PC-9 (cell line): ENCODE measurements at regions not wholly inside any gene's neighbourhood (a gene's known extent, or its start where the extent isn't known, plus 50 kb on each side); places are given as distances from the start of the nearest gene placed in this dataset.

Experiments
- BruUV-seq: library from RNA; stranded (reverse); fragments of 400-500 nt; replicated peaks from 2 replicates; lab custom pipeline; 2021; lab: Mats Ljungman, UMichigan
- CTCF ChIA-PET: fragments of 300-600 bp; sonication (Branson Sonifier 250); formaldehyde crosslinking; loops from one replicate; lab custom pipeline; 2022; ENCODE audit warnings: antibody characterized with exemption; lab: Charles Lee
- POLR2A ChIA-PET: fragments of 300-600 bp; sonication (Branson Sonifier 250); formaldehyde crosslinking; loops from one replicate; lab custom pipeline; 2022; ENCODE audit warnings: antibody characterized with exemption; ENCODE audit not compliant: unreplicated experiment; lab: Charles Lee
- DNase-seq, 2 experiments: peaks; one replicate each; pipeline versions ENCODE4 v3.0.0 to v3.0.0-alpha.2; 2015 to 2022; ENCODE audit warnings: mixed read lengths in 1 of 2
- H2AFZ ChIP-seq: fragments of 200-600 bp; sonication (generic); 2 replicates; pipeline ENCODE4 v1.8.1; 2017; ENCODE audit warnings: antibody characterized with exemption
- H3F3A ChIP-seq: fragments of 200-600 bp; sonication (generic); 2 replicates; pipeline ENCODE4 v1.8.1; 2017; ENCODE audit warnings: antibody characterized with exemption, mild to moderate bottlenecking, low read depth; ENCODE audit not compliant: insufficient read depth
- H3K27ac ChIP-seq: fragments of 200-600 bp; sonication (generic); 2 replicates; pipeline ENCODE4 v1.6.1; 2016; ENCODE audit warnings: mixed run types
- H3K27me3 ChIP-seq: fragments of 200-600 bp; sonication (generic); 2 replicates; pipeline ENCODE4 v1.6.1; 2016; ENCODE audit warnings: low read depth, mixed run types; ENCODE audit not compliant: insufficient read depth
- H3K36me3 ChIP-seq: fragments of 200-600 bp; sonication (generic); 2 replicates; pipeline ENCODE4 v1.6.1; 2016; ENCODE audit warnings: low read depth, mixed run types
- H3K4me1 ChIP-seq: fragments of 200-600 bp; sonication (generic); replicated peaks from 2 replicates; pipeline ENCODE4 v1.6.1; 2016; ENCODE audit warnings: mixed run types; ENCODE audit not compliant: insufficient read depth
- H3K4me2 ChIP-seq: fragments of 200-600 bp; sonication (generic); 2 replicates; pipeline ENCODE4 v1.6.1; 2017; ENCODE audit warnings: mixed run types
- H3K4me3 ChIP-seq: fragments of 200-600 bp; sonication (generic); 2 replicates; pipeline ENCODE4 v1.6.1; 2016; ENCODE audit warnings: mixed run types
- H3K79me2 ChIP-seq: fragments of 200-600 bp; sonication (generic); 2 replicates; pipeline ENCODE4 v1.6.1; 2017; ENCODE audit warnings: low read depth, mixed run types
- H3K9me2 ChIP-seq: fragments of 200-600 bp; sonication (generic); 2 replicates; pipeline ENCODE4 v1.8.1; 2017; ENCODE audit warnings: mild to moderate bottlenecking; ENCODE audit not compliant: insufficient read depth
- H3K9me3 ChIP-seq: fragments of 200-600 bp; sonication (generic); 2 replicates; pipeline ENCODE4 v1.8.1; 2016; ENCODE audit warnings: low read depth; ENCODE audit not compliant: insufficient read depth
- H4K20me1 ChIP-seq: fragments of 200-600 bp; sonication (generic); 2 replicates; pipeline ENCODE4 v1.8.1; 2017; ENCODE audit not compliant: insufficient read depth
- EZH2 ChIP-seq: fragments of 200-600 bp; sonication (generic); IDR thresholded peaks from 2 replicates; pipeline ENCODE4 v1.8.0; 2017; ENCODE audit warnings: antibody characterized with exemption, low read depth
- intact Hi-C: fragments of 100-400 bp; cut with micrococcal nuclease; formaldehyde crosslinking; loops from one replicate; pipeline ENCODE4 v1.10.0; 2022; ENCODE audit not compliant: unreplicated experiment
- TF ChIP-seq, protein P1 (sequence below): fragments of 200-600 bp; sonication (generic); conservative IDR thresholded peaks from 2 replicates; pipeline ENCODE4 v1.6.1; 2017; ENCODE audit warnings: mixed run types, antibody characterized with exemption, mild to moderate bottlenecking, moderate library complexity

DNA sequence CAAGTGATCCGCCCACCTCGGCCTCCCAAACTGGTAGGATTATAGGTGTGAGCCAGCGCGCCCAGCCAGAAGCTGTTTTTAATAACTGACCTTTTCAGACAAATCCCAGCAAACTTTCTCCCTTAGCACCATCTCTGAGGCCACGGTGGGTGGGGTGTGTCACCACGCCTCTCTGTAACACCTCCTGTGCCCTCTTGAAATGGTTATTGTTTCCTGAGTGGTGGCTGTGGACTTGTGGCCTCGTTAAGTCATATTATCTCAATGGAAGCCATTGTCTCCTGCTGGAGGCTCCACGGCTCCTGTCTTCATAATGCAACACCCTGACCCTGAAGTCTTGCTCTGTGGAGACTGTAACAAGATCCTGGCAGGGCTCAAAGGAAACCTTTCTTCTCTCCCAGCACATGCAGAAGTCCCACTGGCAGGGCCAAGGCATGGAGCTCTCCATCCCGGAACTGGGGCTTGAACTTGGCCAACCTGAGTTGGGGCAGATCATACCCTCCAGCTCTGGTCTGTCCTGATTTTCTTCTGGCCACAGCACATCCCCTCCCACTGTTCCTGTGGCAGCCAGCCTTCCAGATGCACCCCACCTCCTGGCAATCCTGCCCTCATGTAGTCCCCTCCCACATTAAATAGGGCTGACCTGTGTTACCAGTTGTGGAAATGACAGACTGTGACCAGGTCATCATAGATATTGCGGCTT is 81.1 kb downstream of the SNX5 start:
- Histone ChIP-seq H3K9me2 (no peaks in the 10 kb centered on the region), H3K79me2 (no peaks in the 10 kb centered on the region), H3F3A (no peaks in the 10 kb centered on the region), H3K27me3 (no peaks in the 10 kb centered on the region), H3K27ac (no peak overlapping the region), H3K4me3 (no peak overlapping the region), H3K9me3 (peaks cover 7% of the 10 kb centered on the region; the same call in 1 of the 2 replicates), H4K20me1 (no peaks in the 10 kb centered on the region), H3K36me3 (no peaks in the 10 kb centered on the region), H3K4me2 (no peak overlapping the region), H3K4me1 (no peaks in the 10 kb centered on the region), H2AFZ (no peak overlapping the region)
- TF ChIP-seq, protein P1, sequence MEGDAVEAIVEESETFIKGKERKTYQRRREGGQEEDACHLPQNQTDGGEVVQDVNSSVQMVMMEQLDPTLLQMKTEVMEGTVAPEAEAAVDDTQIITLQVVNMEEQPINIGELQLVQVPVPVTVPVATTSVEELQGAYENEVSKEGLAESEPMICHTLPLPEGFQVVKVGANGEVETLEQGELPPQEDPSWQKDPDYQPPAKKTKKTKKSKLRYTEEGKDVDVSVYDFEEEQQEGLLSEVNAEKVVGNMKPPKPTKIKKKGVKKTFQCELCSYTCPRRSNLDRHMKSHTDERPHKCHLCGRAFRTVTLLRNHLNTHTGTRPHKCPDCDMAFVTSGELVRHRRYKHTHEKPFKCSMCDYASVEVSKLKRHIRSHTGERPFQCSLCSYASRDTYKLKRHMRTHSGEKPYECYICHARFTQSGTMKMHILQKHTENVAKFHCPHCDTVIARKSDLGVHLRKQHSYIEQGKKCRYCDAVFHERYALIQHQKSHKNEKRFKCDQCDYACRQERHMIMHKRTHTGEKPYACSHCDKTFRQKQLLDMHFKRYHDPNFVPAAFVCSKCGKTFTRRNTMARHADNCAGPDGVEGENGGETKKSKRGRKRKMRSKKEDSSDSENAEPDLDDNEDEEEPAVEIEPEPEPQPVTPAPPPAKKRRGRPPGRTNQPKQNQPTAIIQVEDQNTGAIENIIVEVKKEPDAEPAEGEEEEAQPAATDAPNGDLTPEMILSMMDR: no peak
- TF ChIP-seq EZH2: no peak
- DNase-seq: no peak
- ChIA-PET CTCF (no interaction called here), POLR2A (no interaction called here)
- intact Hi-C loops: loop anchor here (2.0 to 5.0 kb wide), 2 partner anchors 35 to 205 kb away; partner anchors contain the start of gene RRBP1
- TSS peak; percentile 71 for BruUV-seq

DNA sequence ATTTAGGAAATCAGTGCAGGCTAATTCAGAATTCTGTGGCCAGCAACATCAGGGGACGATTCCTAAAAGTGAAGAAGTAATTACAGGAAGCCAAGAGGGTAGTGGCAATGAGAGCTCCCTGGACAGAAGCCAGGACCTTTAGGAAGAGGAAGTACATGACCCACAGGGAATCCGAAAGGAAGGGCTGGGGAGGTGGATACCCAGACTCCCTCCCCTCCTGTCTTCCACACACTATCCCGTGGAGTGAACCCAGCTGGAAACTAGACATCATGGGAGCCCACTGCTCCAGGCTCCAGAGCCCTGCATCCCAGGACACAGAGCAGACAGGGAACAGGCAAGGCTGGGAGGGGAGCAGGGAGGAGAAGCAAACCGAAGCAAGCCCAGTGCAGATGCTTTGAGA is 83.0 kb downstream of the SNX5 start:
- Histone ChIP-seq H3K4me1 (no peaks in the 10 kb centered on the region), H3K36me3 (no peaks in the 10 kb centered on the region), H3K4me2 (no peak overlapping the region), H3K4me3 (no peak overlapping the region), H3F3A (no peaks in the 10 kb centered on the region), H3K27me3 (no peaks in the 10 kb centered on the region), H3K9me2 (no peaks in the 10 kb centered on the region), H4K20me1 (no peaks in the 10 kb centered on the region), H3K9me3 (peaks cover 7% of the 10 kb centered on the region; the same call in 1 of the 2 replicates), H3K79me2 (no peaks in the 10 kb centered on the region), H2AFZ (no peak overlapping the region), H3K27ac (no peak overlapping the region)
- ChIA-PET CTCF (no interaction called here), POLR2A (no interaction called here)
- no TSS peak for BruUV-seq
- TF ChIP-seq, protein P1: no peak
- no peak for TF ChIP-seq EZH2
- intact Hi-C loops: loop anchor here (5.0 kb wide), 1 partner anchor 33 kb away; no protein-coding TSS in a partner anchor
- no peak for DNase-seq

DNA sequence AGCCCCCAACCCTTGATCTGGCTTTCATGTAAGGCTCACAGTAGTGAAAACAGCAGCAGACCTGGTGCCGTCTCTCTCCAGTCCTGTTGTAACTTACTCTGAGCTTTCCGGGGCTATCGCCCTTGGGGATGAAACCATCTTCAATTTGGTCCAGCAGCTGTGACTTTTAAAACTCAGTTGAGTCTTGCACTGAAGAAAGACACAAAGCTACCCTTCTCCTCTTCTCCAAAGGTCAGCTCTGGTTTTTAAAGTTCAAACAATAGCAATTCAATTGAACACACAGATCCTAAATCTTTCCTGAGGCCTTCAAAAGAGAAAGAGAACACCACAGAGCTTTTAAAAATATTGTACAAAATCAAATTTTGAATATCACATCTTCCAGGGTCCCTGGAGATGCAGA is 83.5 kb downstream of the SNX5 start:
- ChIA-PET POLR2A (interaction anchor here (0.6 to 0.7 kb wide), 2 partner anchors 160 to 203 kb away, joined by 4 to 6 read pairs; no protein-coding TSS in a partner anchor), CTCF (no interaction called here)
- Histone ChIP-seq H3K79me2 (no peaks in the 10 kb centered on the region), H3K4me3 (no peak overlapping the region), H3K4me1 (no peaks in the 10 kb centered on the region), H3K9me2 (no peaks in the 10 kb centered on the region), H3K9me3 (peaks cover 7% of the 10 kb centered on the region; the same call in 1 of the 2 replicates), H2AFZ (no peak overlapping the region), H4K20me1 (no peaks in the 10 kb centered on the region), H3K27ac (no peak overlapping the region), H3K36me3 (no peaks in the 10 kb centered on the region), H3F3A (no peaks in the 10 kb centered on the region), H3K4me2 (no peak overlapping the region), H3K27me3 (no peaks in the 10 kb centered on the region)
- intact Hi-C loops: loop anchor here (5.0 kb wide), 1 partner anchor 33 kb away; no protein-coding TSS in a partner anchor
- no TSS peak for BruUV-seq
- DNase-seq: no peak
- TF ChIP-seq, protein P1: no peak
- TF ChIP-seq EZH2: no peak
